Stimulated activated CD4-positive, alpha-beta T cell treated with anti-CD3 and anti-CD28 coated beads, TNF-alpha, amount 100 ng/mL, for 48 hours (primary cell): ENCODE measurements at regions not wholly inside any gene's neighbourhood (a gene's known extent, or its start where the extent isn't known, plus 50 kb on each side); places are given as distances from the start of the nearest gene placed in this dataset.
A peak's percentile ranks its signal among the peaks of the same experiment; 100 is the strongest.
"Not testable (repeated sequence)": the region's sequence is repeated elsewhere in the genome, so short reads cannot be mapped to it uniquely, and the experiment has no call there.

Source experiments
- DNase-seq, 3 donors: peaks; one replicate each; pipeline ENCODE4 v3.0.0-alpha.2; 2020; ENCODE audit warnings: low read depth in 3 of 3

DNA sequence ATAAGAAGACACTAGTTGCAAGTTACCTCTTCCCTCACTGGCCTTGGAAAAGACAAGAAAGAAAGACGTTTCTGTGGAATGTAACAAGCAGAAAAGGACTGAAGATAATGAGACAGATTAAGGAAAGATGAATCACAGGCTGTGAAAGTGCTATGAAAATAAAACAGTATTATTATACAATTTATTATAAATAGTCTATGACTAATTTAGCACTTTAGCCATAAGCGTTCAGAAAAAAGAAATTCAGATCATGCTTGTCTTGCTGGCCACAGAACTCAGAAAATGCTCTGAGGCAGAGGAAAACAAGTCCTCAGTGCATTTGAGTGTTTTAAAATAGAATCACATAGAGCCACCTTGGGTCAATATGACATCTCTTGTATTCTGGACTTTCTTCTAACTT, 174.8 kb upstream of the NBPF9 start:
- not testable (repeated sequence) for DNase-seq

DNA sequence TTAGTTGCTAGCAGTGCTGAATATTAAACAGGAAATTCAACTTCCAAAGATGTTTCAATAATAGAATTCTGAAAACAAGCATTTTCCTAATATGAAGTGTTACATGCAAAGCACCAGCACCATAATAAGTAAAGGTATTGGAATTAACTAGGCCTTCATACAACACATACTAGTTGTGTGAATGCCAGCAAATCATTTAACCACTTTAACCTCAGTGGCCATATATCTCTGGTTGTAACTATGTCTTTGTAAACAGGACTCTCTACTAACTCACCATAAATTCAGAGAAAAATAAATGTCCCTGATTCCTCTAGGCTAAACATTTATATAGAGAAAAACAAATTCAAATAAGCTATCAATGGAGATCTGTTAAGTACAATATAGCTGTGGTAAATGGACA, 175.7 kb upstream of the NBPF9 start:
- not testable (repeated sequence) for DNase-seq

DNA sequence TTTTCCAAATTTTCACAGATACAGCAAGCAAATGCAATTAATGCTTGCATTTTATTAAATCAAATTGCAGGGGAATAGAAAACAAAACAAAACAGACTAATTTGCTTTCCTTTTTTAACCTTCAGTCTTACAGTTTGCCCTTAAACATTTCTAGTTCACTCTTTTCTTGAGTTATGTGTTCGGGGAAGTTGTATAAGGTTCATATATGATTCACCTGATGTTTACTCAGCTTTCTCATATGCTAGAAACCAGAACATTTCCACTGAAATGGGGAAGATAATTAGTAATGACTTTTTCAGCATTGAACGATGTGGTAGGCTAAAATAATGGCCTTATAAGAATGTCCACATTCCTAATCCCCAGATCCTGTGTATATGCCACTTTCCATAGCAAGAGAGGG, 176.2 kb upstream of the NBPF9 start:
- DNase-seq: not testable (repeated sequence)

DNA sequence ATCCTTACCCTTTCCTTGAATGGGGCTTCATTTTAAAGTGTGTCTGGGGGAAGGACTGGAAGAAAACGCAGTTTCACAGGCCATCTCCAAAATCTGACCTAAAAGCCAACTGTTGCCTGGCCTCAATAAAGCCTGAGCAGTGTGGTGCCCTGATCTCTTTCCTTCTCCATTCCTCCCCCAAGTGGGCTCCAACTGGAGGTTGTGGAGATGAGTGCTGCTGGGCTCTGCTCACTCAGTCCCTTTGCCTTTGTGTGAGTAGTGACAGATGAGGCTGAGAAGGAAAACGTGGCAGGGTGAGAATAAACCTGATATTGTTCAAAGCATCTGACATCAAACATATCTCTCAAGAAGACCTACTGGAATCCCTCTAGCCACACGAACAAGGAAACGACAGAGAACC, 181.4 kb upstream of the NBPF9 start:
- DNase-seq: not testable (repeated sequence)

DNA sequence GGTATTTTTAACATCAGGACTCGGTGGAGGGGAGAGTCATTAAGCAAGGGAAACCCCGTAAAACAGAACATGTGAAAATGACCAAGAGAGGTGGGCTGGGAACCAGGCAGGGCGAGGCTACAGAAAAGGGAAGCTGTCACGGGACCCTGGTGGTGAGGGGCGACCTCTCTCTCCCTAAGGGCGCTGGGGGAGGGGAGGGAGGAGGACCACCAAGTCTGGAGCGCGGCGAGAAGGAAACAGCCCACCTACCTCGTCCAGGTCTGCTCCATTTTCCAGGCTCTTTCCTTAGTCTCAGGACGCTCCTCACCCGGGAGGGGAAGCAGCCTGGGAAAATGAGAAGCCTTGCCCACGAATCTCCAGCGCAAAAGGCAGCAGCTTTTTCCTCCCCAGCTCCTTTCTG, 181.9 kb upstream of the NBPF9 start:
- not testable (repeated sequence) for DNase-seq

DNA sequence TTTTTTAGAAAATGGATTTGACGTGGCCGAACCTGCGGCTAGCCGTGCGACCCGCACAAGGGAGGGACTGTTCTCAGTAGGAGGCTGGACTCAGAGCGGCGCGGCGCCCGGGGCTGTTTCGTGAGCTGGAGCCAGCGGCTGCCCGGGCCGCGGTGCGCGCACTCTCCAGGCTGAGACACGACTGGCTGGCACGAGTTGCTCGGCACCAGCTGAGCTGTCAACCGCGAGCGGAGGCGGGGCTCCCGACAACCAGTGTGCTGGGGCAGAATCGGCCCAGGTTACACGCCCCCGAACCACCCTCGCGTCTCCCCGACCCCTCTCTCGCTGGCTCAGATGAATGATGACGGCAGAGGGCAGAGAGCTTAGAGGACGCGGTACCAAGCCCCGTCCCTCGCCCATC, 182.3 kb upstream of the NBPF9 start:
- peak in 1 of 3 donors; percentile 2 for DNase-seq

DNA sequence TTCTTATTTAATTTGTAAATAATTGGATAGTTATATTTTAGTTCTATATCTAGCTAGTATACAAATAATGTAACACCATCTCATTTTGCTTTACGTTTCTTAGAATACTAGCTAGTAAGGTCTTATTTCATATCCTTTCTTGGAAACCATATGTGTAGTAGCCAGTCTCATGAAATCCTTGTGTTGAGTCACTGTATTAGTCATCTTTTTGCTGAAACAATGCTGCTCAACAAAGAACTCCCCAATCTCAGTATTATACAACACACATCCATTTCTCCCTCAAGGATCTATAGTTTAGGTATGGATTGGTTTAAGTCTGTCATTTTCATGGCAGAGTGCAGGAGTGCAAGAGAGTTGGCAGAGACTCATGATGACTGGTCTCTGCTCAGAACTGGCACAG, 185.2 kb upstream of the NBPF9 start:
- DNase-seq: not testable (repeated sequence)

DNA sequence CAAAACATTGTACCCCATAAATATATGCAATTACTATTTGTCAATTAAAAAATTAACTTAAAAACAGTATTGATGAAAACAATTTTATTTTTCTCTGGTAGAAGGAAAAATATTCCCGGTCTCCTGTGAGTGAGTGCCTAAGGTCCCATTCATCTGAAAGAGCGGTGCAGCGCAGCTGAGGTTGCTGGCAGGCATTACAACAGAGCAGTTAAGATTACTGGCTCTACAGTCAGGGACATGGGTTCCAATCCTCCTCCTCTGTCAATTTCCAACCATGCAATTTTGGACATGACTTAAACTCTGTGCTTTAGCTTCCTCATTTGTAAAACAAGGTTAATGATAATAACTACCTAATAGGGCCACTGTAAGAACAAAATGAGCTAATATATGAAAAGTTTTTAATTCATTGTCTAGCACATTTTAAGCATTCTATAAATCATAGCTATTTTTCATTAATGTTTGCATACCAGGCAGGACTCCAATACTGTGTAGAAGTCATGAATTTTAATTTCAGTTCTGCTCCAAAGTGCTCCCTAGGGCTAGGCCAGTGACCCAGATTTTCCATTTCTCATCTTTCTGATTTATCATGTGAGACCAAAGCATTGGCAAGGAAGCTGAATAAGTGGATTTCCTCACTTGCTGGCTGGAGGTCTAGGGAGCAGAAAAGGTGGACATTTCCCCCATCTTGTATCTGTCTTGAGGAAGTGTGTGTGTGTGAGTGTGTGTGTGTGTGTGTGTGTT, 174.2 kb upstream of the NBPF19 start:
- not testable (repeated sequence) for DNase-seq

DNA sequence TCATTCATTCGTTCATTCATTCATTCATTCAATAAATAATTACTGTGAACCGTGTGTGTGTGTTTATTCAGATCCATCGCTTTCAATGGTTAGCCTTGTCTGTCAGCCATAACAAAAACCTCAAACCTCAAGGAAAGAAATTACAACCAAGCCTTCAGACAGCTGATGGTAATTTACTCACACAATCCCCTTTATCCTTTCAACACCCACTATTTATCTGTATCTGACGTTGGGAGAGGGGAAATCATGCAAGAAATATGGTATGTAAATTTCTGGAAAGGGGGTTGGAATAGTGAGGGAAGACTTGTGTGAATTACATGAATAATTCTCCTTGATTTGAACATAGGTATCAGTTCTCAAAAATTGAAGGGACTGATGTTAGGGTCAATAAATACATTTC, 173.6 kb upstream of the NBPF19 start:
- DNase-seq: not testable (repeated sequence)

DNA sequence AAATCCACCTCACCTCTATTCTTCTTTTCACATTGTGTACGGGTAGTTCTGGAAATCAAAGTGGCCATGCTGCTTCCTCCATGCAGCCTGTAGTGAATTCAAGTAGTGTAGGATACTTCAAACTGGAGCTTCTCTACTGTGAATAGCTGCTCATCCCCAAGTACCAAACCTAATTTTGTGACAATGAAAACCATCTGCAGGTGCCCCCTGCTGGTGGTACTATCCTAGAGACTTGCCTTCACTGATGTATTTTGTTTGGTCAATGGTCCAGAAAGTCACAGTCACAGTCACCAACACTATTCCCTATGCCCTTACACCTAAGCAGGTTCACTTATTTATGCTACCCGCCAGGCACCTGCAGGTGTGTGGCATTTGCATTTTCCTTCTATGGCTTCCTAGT, 170.0 kb upstream of the NBPF19 start:
- not testable (repeated sequence) for DNase-seq

DNA sequence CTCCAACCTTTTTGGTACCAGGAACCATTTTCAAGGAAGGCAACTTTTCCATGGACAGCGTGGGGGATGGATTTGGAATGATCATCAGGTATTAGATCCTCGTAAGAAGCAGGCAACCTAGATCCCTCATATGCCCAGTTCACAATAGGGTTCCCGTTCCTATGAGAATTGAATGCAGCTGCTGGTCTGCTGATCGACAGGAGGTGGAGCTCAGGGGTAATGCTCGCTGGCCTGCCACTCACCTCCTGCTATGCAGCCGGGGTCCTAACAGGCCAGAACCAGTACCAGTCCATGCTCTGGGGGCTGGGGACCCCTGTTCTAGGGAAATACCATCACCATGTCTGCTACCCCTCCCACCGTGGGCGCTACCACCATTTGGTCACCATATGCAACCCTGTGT, 167.2 kb upstream of the NBPF19 start:
- DNase-seq: not testable (repeated sequence)

DNA sequence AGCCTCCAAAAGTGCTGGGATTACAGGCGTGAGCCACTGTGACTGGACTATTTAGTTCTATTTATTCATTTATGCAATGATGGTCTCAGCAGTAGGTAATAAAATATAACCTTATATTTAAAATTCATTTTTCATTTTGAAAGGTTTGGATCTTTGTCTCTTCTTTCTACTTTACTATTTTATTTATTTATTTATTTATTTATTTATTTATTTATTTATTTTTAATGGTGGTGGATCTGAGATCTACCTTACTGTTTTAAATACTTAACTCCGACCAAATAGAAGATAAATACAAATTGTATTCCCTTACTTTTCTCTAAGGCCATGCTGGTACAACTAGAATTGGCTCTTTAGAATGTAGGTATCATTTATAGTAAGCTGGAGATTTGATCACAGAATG, 159.9 kb upstream of the NBPF19 start:
- not testable (repeated sequence) for DNase-seq

DNA sequence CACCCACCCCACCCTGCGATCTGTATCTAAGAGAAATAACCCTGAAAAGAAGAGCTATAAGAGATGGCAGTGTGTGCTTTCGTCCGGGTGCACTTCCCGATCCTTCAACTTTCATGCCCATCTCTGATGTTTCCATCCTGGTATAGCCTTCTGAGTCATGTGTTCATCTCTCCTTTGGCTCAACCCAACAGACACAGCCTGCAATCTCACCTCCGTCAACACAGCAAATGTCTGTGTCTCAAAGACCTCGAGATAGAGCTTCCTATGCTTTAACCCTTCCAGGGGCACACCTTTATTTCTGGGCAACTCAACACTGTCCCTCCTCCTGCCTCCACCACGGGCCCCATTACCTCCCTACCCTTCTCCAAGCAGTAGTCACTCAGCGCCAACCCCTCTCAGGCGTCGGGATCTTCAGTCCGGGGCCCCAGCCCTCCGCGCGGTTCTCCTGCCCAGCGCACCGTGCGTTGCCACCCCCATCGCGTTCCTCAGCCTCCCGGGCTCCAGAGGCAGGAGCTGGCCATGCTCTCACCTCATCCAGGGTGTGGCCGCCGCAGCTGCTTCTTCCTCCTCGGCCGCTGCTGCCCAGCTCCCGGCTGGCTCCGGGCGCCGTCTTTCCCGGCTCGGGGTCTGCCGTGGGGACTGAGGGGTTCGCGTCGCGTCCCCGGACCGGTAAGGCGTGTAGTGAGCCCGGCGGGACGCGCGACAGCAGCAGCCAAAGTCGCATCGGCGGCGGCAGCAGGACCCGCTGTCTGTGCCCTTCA, 153.7 kb upstream of the NBPF19 start:
- not testable (repeated sequence) for DNase-seq

DNA sequence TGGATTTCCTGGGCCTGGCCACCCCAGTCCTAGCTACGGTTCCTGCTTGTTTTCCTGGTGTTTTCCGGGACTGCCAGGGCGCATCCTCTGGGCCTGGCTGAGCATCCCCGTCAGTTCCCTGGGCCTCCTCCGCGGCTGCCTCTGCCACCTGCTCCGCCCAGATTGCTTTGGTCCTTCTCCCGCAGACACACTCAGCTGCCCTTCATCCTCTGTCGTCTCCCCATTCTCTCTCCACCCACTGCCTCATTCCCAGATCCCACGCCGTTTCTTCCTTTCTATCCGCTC, 153.2 kb upstream of the NBPF19 start:
- not testable (repeated sequence) for DNase-seq

DNA sequence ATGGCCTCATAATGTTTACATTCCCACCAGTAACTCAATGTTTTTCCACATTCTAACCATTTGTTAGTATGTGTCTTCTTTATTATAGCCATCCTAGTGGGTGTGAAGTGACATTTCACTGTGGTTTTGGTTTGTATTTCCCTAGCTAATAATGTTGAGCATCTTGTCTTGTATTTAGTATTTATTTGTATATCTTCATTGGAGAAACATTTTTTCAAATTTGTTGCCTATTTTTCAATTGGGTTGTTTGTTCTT, 144.8 kb upstream of the NBPF19 start:
- not testable (repeated sequence) for DNase-seq

DNA sequence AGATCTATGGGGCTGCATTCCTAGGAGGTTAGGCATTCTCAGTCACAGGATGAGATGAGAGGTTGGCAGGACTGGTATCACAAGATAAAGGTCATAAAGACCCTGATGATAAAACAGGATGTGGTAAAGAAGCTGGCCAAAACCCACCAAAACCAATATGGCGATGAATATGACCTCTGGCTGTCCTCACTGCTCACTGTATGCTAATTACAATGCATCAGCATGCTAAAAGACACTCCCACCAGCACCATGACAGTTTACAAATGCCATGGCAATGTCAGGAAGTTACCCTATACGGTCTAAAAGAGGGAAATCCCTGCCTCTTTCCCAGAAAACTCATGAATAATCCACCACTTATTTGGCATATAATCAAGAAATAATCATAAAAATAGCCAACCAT, 138.8 kb upstream of the NBPF19 start:
- DNase-seq: not testable (repeated sequence)

DNA sequence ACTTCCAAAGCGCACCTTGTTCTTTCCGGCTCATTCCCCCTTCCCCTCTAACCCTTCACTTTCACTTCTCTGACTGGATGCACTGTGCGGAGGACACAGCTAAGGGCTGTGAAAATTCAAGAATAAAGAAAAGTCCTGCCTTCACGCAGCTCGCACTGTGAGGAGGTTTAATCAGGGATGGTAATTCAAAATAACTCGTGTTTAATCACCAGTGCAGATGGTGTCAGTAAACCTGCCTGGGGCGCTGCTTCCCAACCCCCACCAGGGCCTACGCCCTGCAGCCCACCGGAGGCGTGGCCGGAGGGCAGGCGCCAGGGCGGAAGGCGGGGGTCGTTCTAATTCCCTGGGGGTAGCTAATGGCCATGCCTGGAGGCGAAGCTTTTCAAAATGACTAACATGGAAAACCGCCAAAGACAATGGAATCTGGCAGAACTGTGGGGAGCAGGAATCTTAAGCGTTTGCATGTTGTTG, 136.6 kb upstream of the NBPF19 start:
- not testable (repeated sequence) for DNase-seq

DNA sequence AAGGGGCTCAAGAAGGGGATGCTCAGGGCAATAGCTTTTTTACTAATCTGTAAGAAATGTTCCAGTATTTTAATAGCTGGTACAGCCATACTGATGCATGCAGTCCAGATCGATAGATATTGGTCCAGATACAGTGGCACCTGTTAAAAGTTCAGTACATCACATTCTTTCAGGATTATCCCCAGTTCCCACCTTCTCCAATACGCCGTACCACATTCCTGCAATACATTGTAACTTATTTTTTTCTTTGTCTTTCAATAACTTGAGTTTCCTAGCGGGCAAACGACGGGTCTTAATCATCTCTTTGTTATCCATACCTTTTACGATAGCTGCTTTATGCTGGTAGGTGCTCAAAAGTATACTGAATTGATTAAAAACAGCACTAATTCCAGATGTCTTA, 136.1 kb upstream of the NBPF19 start:
- not testable (repeated sequence) for DNase-seq

DNA sequence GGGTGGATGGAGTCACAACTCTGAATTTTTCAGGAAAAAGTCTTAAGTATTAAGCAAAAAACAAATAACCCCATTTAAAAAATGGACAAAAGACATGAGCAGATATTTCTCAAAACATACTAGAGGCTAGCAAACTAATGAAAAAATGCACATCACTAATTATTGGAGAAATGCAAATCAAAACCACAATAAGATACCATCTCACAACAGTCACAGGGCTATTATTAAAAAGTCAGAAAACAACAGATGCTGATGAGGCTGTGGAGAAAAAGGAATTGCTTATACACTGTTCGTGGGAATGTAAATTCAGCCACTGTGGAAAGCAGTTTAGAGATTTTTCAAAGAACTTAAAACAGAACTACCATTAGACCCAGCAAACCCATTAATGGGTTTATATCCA, 125.4 kb upstream of the NBPF19 start:
- not testable (repeated sequence) for DNase-seq

DNA sequence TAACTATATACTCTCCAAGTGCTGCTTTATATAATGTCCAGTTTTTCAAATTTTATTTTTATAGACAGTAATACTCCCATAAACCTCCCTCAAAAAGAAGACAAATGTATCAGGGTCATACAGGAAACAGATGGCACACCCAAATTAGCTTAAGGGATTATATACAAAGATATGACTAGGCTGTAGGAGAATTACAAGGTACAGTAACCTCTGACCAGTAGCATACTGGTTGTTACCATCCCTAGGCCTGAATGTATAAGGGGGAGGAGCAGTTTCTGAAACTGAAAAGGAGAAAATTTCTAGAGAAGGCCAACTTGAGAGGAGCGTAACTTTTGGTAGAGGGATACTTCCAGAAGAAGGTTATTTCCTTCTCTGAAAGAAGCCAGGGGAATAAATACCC, 122.6 kb upstream of the NBPF19 start:
- DNase-seq: not testable (repeated sequence)

DNA sequence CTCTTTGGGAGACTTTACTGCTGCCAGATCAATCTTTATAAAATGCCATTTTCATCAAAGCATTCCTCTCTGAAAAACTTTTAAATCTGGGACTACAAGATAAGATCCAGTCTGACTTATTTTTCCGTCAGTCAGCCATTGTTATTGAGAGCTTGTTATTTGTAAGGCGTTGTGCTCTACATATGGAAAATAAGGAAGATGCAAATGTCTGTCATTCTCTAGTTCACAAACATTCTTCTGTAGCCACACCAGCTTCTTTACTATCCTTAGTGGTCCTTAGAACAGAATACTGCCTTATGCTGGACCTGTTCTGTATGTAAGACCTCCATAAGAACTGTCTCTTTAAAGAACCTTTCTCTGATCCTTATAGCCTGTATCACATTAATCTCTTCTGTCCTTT, 120.3 kb upstream of the NBPF19 start:
- DNase-seq: not testable (repeated sequence)

DNA sequence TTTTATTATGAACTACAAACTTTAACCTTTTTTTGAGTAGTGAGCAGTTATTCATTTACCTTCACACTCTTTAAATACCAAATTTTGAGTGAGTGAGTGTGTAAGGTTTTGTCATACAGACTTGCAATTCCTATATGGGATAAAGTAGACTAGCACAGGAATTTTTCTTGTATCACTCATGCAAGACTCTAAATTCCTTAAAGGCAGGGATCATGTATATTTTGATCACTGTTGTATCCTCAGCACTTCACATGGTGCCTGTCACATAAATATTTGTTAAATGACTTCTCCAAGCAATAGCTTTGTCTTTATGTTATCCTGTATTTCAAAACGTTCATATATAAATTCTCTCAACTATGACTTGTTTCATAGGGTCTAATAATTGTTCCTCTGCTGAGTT, 119.1 kb upstream of the NBPF19 start:
- DNase-seq: not testable (repeated sequence)

DNA sequence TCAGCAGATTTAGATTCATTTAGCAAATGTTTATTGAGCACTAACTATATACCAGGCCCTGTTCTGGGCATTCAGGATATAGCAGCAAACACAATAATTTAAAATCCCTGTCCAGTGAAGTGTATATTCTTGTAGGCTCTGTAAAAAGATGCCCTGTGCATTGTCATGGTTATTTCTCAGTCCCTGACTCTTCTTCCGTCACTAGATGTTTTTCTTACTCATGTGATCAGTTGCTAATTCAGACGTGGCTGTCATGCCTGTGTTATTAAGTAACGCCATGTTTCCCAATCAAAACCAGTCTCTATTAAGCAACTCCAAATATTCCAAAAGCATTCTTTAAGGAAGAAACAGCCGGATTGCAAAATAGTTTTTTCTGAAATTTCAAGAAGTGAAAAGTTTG, 118.7 kb upstream of the NBPF19 start:
- not testable (repeated sequence) for DNase-seq

DNA sequence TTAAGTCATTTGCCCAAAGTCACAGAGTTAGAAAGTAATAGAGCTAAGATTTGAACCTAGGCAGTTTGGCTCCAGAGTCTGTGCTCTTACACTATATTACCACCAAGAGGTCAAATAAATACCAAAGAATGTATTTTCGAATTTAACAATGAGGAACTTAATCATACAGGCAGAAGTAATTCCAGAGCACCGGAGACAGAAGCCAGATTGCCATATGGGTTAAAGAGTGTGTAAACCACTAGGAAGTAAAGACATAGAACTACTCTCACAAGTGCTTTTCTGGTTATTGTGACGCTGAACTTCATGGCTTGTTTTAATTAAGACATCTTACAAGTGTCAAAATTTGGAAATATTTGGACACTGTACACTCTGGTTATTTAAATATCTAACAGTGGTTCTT, 114.5 kb upstream of the NBPF19 start:
- DNase-seq: not testable (repeated sequence)
